GM12874 (cell line): ENCODE measurements at regions not wholly inside any gene's neighbourhood (a gene's known extent, or its start where the extent isn't known, plus 50 kb on each side); places are given as distances from the start of the nearest gene placed in this dataset.

Experiments
- CTCF ChIP-seq: IDR thresholded peaks from 2 replicates; pipeline ENCODE4 v1.5.1; 2011; ENCODE audit warnings: low read depth, mild to moderate bottlenecking, control low read depth, low read length, moderate library complexity; ENCODE audit not compliant: insufficient read depth

DNA sequence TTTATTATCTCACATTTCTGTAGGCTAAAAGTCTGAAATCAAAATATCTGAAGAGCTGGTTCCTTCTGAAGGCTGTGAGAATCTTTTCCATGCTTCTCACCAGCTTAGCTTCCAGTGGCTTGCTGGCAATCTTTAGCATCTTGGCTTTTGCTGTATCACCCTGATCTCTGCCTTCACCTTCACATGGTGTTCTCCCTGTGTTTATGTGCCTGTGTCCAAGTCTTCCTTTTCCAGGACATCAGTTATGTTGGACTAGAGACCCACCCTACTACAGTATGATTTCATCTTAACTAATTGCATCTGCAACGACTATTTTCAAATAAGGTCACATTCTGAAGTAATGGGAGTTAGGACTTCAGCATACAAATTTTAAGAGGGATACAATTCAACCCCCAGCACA, 772.3 kb upstream of the ADAMTS5 start:
- no peak for TF ChIP-seq CTCF

- no peak for TF ChIP-seq CTCF
Measured at GRCh38 chr21:27735699-27736098, 768.8 kb upstream of the ADAMTS5 start.

DNA sequence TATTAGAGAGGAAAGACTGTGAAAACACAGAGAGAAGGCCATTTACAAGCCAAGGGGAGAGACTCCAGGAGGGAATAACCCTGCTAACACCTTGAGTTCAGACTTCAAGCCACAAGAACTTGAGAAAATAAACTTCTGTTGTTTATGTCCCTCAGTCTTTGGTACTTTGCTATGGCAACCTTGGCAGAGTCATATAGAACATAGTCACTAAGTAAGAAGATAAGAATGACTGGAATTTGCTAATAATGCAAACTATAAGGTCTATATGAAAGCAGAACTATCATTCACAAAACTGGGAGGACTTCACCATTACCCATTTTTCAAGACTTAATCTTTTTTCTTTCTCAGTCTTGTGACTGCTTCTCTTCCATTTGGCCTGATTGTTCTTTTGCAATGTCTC, 767.3 kb upstream of the ADAMTS5 start:
- no peak for TF ChIP-seq CTCF

DNA sequence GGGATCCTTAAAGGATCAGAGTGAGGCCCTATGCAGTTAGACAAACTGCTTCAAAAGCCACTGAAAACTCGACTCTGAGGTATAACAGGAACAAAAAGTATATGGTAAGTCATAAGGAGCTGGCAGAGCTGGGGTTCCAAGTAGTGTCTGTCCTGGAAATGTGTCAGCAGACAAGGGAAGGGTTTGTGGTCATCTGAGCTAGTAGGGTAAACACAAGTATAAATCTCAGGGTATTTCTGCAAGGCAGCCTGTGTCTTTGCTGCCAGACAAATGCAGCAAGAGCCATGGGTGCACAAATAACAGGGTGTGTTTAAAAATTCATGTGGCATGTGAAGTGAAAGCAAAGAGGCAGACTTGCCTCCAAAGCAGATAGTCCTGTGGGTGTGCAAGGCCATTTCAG, 759.0 kb upstream of the ADAMTS5 start:
- no peak for TF ChIP-seq CTCF

DNA sequence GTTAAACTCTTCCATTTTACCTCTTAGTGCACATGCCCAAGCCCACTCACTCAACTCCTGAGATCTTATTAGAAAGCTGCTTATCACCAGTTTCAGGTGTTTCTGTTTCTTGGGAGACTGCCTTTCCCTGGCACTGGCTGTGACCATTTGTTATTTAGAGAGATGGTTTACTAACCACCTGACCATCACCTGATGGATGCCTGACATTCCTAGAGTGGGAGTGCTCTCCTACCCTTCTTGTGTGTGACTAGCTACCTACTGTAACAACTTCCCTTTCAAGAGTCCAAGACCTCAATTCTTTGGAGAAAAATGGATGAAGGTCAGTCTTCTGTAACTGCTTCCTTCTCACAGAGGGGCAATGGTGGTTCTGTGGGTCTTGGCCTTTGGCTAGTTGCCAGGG, 755.2 kb upstream of the ADAMTS5 start:
- TF ChIP-seq CTCF: no peak

- no peak for TF ChIP-seq CTCF
Measured at GRCh38 chr21:27721675-27722074, 754.8 kb upstream of the ADAMTS5 start.

GRCh38 chr21:27719226-27719625, 752.3 kb upstream of the ADAMTS5 start:
- no peak for TF ChIP-seq CTCF

DNA sequence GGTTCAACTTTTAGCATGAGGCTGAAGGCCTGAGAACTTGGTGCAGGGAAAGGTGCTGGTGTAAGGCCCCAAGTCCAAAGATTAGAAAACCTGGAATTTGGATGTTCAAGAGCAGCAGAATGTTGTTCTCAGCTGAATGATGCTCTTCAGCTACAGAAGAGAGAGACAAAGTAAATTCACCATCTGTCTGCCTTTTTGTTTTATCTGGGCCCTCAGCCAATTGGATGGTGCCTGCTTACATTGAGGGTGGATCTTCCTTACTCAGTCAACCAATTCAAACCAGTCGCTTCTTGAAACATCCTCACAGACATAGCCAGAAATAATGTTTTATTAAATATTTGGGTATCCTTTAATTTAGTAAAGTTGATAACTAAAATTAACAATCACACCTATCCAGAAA, 748.2 kb upstream of the ADAMTS5 start:
- TF ChIP-seq CTCF: no peak
